ENCODE measurements at regions not wholly inside any gene's neighbourhood (a gene's known extent, or its start where the extent isn't known, plus 50 kb on each side); places are given as distances from the start of the nearest gene placed in this dataset.

DNA sequence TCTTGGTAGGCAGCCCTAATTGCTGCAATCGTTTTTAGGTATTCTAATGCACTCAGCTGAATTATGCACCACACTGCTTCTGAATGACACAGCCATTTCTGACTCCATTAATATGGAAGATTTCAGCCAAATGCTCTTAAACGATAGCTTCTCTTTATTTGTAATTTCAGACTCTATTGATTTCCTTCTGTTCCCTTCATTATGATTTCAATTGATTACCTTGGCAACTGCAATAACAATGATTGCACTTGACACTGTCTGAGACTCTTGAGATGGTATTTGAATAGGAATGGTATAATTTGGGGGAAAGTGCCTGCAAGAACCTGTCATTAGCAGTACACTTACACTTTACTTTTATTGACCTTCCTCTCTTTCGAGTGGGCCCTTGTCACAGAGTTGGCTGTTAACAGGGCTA, 296.1 kb upstream of the DMAC1 start:
- H3K9ac ChIP-seq (ENCODE audit: low read length) = no peak overlapping the region
- H3K4me3 ChIP-seq (ENCODE audit: insufficient read depth, low read length, poor library complexity, severe bottlenecking) = no peak overlapping the region
- no peaks in the 10 kb centered on the region for H3K36me3 ChIP-seq (ENCODE audit: low read length)
- no peaks in the 10 kb centered on the region for H3K9me3 ChIP-seq (ENCODE audit: insufficient read depth, low read length)
- H2AFZ ChIP-seq (ENCODE audit: low read depth, low read length, severe bottlenecking) = no peak overlapping the region
- H3K27ac ChIP-seq (ENCODE audit: low read depth, low read length) = no peak overlapping the region
- H3F3A ChIP-seq (ENCODE audit: insufficient read depth) = no peaks in the 10 kb centered on the region
- no peak overlapping the region for H3K4me2 ChIP-seq (ENCODE audit: low read depth, low read length, poor library complexity, severe bottlenecking)
- no peaks in the 10 kb centered on the region for H3K27me3 ChIP-seq (ENCODE audit: low read length)
- TF ChIP-seq, protein P1, sequence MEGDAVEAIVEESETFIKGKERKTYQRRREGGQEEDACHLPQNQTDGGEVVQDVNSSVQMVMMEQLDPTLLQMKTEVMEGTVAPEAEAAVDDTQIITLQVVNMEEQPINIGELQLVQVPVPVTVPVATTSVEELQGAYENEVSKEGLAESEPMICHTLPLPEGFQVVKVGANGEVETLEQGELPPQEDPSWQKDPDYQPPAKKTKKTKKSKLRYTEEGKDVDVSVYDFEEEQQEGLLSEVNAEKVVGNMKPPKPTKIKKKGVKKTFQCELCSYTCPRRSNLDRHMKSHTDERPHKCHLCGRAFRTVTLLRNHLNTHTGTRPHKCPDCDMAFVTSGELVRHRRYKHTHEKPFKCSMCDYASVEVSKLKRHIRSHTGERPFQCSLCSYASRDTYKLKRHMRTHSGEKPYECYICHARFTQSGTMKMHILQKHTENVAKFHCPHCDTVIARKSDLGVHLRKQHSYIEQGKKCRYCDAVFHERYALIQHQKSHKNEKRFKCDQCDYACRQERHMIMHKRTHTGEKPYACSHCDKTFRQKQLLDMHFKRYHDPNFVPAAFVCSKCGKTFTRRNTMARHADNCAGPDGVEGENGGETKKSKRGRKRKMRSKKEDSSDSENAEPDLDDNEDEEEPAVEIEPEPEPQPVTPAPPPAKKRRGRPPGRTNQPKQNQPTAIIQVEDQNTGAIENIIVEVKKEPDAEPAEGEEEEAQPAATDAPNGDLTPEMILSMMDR (IDR thresholded peaks at IDR 0.05; ENCODE audit: insufficient read depth, low read length, poor library complexity, severe bottlenecking) = no peak
- no peak for TF ChIP-seq EZH2phosphoT487 (conservative IDR thresholded peaks at IDR 0.05; ENCODE audit: low read length)
- no peaks in the 10 kb centered on the region for H3K79me2 ChIP-seq (ENCODE audit: insufficient read depth, low read length)
- H3K9me2 ChIP-seq (replicated peaks; ENCODE audit: insufficient read depth, low read length) = no peaks in the 10 kb centered on the region
- H4K20me1 ChIP-seq (ENCODE audit: low read depth, low read length) = no peaks in the 10 kb centered on the region

DNA sequence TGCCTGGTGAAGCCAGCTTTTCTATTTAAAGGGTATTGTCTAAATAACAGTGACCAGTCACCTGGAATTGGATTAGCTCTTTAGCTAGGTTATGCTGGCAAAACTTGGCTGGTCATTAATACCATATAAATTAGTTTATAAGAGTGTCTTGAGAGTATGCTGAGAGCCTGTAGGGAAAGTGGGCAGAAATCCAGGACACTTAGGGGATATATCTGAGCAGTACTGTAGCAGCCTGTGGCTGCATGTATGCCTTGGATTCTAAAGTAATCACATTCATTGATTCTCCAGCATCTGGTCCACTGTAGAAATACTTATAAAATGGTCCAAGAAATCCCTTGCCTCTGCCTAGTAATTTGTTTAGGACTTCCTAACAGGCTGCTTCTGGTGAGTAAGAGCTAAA, 288.9 kb upstream of the DMAC1 start:
- no peak overlapping the region for H3K4me2 ChIP-seq (ENCODE audit: low read depth, low read length, poor library complexity, severe bottlenecking)
- H3K9ac ChIP-seq (ENCODE audit: low read length) = no peak overlapping the region
- H4K20me1 ChIP-seq (ENCODE audit: low read depth, low read length) = no peaks in the 10 kb centered on the region
- no peak overlapping the region for H3K4me3 ChIP-seq (ENCODE audit: insufficient read depth, low read length, poor library complexity, severe bottlenecking)
- TF ChIP-seq EZH2phosphoT487 (conservative IDR thresholded peaks at IDR 0.05; ENCODE audit: low read length) = no peak
- TF ChIP-seq, protein P1 (IDR thresholded peaks at IDR 0.05; ENCODE audit: insufficient read depth, low read length, poor library complexity, severe bottlenecking) = no peak
- no peak overlapping the region for H3K27ac ChIP-seq (ENCODE audit: low read depth, low read length)
- H3K9me2 ChIP-seq (replicated peaks; ENCODE audit: insufficient read depth, low read length) = no peaks in the 10 kb centered on the region
- no peaks in the 10 kb centered on the region for H3K9me3 ChIP-seq (ENCODE audit: insufficient read depth, low read length)
- no peaks in the 10 kb centered on the region for H3F3A ChIP-seq (ENCODE audit: insufficient read depth)
- H3K36me3 ChIP-seq (ENCODE audit: low read length) = no peaks in the 10 kb centered on the region
- no peaks in the 10 kb centered on the region for H3K79me2 ChIP-seq (ENCODE audit: insufficient read depth, low read length)
- no peaks in the 10 kb centered on the region; the same call in 1 of the 2 replicates for H3K27me3 ChIP-seq (ENCODE audit: low read length)
- no peak overlapping the region for H2AFZ ChIP-seq (ENCODE audit: low read depth, low read length, severe bottlenecking)

DNA sequence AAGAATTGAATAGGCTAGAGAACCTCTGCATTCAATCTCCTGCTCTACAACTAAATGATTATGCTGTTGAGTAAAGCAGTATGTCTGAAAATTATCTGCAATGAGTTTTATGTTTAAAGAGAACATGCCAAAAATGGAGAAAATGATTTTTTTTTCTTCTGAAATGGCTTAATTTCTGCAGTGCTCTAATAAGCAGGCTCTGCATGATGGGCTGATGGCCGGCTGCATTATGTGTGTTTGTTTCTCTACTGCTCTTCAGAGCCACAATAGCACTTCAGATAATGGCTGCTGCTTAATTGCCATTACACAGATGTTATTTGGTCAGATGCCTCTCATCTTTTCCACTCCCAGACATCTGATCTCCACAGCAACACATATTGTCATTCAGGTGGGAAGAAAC, 286.4 kb upstream of the DMAC1 start:
- no peak overlapping the region for H2AFZ ChIP-seq (ENCODE audit: low read depth, low read length, severe bottlenecking)
- no peaks in the 10 kb centered on the region for H3K9me3 ChIP-seq (ENCODE audit: insufficient read depth, low read length)
- no peaks in the 10 kb centered on the region for H3K79me2 ChIP-seq (ENCODE audit: insufficient read depth, low read length)
- H3K9me2 ChIP-seq (replicated peaks; ENCODE audit: insufficient read depth, low read length) = no peaks in the 10 kb centered on the region
- H3K27me3 ChIP-seq (ENCODE audit: low read length) = no peaks in the 10 kb centered on the region; the same call in 1 of the 2 replicates
- H3K27ac ChIP-seq (ENCODE audit: low read depth, low read length) = no peak overlapping the region
- no peak overlapping the region for H3K9ac ChIP-seq (ENCODE audit: low read length)
- no peak overlapping the region for H3K4me3 ChIP-seq (ENCODE audit: insufficient read depth, low read length, poor library complexity, severe bottlenecking)
- no peaks in the 10 kb centered on the region for H4K20me1 ChIP-seq (ENCODE audit: low read depth, low read length)
- no peaks in the 10 kb centered on the region for H3F3A ChIP-seq (ENCODE audit: insufficient read depth)
- H3K4me2 ChIP-seq (ENCODE audit: low read depth, low read length, poor library complexity, severe bottlenecking) = no peak overlapping the region
- TF ChIP-seq EZH2phosphoT487 (conservative IDR thresholded peaks at IDR 0.05; ENCODE audit: low read length) = no peak
- TF ChIP-seq, protein P1 (IDR thresholded peaks at IDR 0.05; ENCODE audit: insufficient read depth, low read length, poor library complexity, severe bottlenecking) = no peak
- no peaks in the 10 kb centered on the region for H3K36me3 ChIP-seq (ENCODE audit: low read length)
